ENCODE measurements at regions not wholly inside any gene's neighbourhood (a gene's known extent, or its start where the extent isn't known, plus 50 kb on each side); places are given as distances from the start of the nearest gene placed in this dataset.

- ATAC-seq (ENCODE audit: low read depth) = no peak
Measured at GRCh38 chr5:82792096-82792495, 285.1 kb downstream of the TMEM167A start.

GRCh38 chr5:82789095-82789494, 288.1 kb downstream of the TMEM167A start:
- Histone ChIP-seq H3K36me3 (ENCODE audit: low read depth) (no peaks in the 10 kb centered on the region), H3K4me1 (ENCODE audit: insufficient read depth, poor library complexity, severe bottlenecking) (no peaks in the 10 kb centered on the region), H3K9me3 (ENCODE audit: severe bottlenecking) (no peaks in the 10 kb centered on the region), H3K27me3 (ENCODE audit: insufficient read depth, poor library complexity, severe bottlenecking) (no peaks in the 10 kb centered on the region), H3K27ac (ENCODE audit: poor library complexity, severe bottlenecking) (no peak overlapping the region), H3K4me3 (ENCODE audit: severe bottlenecking) (no peak overlapping the region)
- no peak for DNase-seq (ENCODE audit: low spot score)
- no peak for TF ChIP-seq CTCF (IDR thresholded peaks at IDR 0.05; ENCODE audit: poor library complexity, severe bottlenecking)
- no peak for ATAC-seq (ENCODE audit: low read depth)

More at GRCh38 chr5:82792096-82792495, 285.1 kb downstream of the TMEM167A start:
- Histone ChIP-seq H3K27me3 (ENCODE audit: insufficient read depth, poor library complexity, severe bottlenecking) (peaks cover under 1% of the 10 kb centered on the region), H3K4me3 (ENCODE audit: severe bottlenecking) (no peak overlapping the region), H3K36me3 (ENCODE audit: low read depth) (no peaks in the 10 kb centered on the region), H3K27ac (ENCODE audit: poor library complexity, severe bottlenecking) (no peak overlapping the region), H3K9me3 (ENCODE audit: severe bottlenecking) (no peaks in the 10 kb centered on the region), H3K4me1 (ENCODE audit: insufficient read depth, poor library complexity, severe bottlenecking) (no peaks in the 10 kb centered on the region)
- TF ChIP-seq CTCF (IDR thresholded peaks at IDR 0.05; ENCODE audit: poor library complexity, severe bottlenecking) = no peak
- no peak for DNase-seq (ENCODE audit: low spot score)

- no peak overlapping the region for H3K4me3 ChIP-seq (ENCODE audit: severe bottlenecking)
- no peaks in the 10 kb centered on the region for H3K4me1 ChIP-seq (ENCODE audit: insufficient read depth, poor library complexity, severe bottlenecking)
- H3K36me3 ChIP-seq (ENCODE audit: low read depth) = no peaks in the 10 kb centered on the region
- no peak for TF ChIP-seq CTCF (IDR thresholded peaks at IDR 0.05; ENCODE audit: poor library complexity, severe bottlenecking)
- H3K27ac ChIP-seq (ENCODE audit: poor library complexity, severe bottlenecking) = no peak overlapping the region
- DNase-seq (ENCODE audit: low spot score) (no peak), ATAC-seq (ENCODE audit: low read depth) (no peak)
- H3K27me3 ChIP-seq (ENCODE audit: insufficient read depth, poor library complexity, severe bottlenecking) = no peaks in the 10 kb centered on the region
- no peaks in the 10 kb centered on the region for H3K9me3 ChIP-seq (ENCODE audit: severe bottlenecking)
Measured at GRCh38 chr5:82786748-82787147, 290.4 kb downstream of the TMEM167A start.

GRCh38 chr5:82785882-82786509, 291.2 kb downstream of the TMEM167A start:
- no peak for ATAC-seq (ENCODE audit: low read depth)
- TF ChIP-seq CTCF (IDR thresholded peaks at IDR 0.05; ENCODE audit: poor library complexity, severe bottlenecking) = no peak
- no peak overlapping the region for H3K4me3 ChIP-seq (ENCODE audit: severe bottlenecking)

GRCh38 chr5:82785456-82785855, 291.7 kb downstream of the TMEM167A start:
- Histone ChIP-seq H3K4me1 (ENCODE audit: insufficient read depth, poor library complexity, severe bottlenecking) (no peaks in the 10 kb centered on the region), H3K27me3 (ENCODE audit: insufficient read depth, poor library complexity, severe bottlenecking) (no peaks in the 10 kb centered on the region), H3K36me3 (ENCODE audit: low read depth) (no peaks in the 10 kb centered on the region), H3K27ac (ENCODE audit: poor library complexity, severe bottlenecking) (no peak overlapping the region), H3K9me3 (ENCODE audit: severe bottlenecking) (no peaks in the 10 kb centered on the region), H3K4me3 (ENCODE audit: severe bottlenecking) (no peak overlapping the region)
- no peak for TF ChIP-seq CTCF (IDR thresholded peaks at IDR 0.05; ENCODE audit: poor library complexity, severe bottlenecking)
- no peak for ATAC-seq (ENCODE audit: low read depth)
- no peak for DNase-seq (ENCODE audit: low spot score)

More at GRCh38 chr5:82785882-82786509, 291.2 kb downstream of the TMEM167A start:
- Histone ChIP-seq H3K27me3 (ENCODE audit: insufficient read depth, poor library complexity, severe bottlenecking) (no peaks in the 10 kb centered on the region), H3K27ac (ENCODE audit: poor library complexity, severe bottlenecking) (no peak overlapping the region), H3K4me1 (ENCODE audit: insufficient read depth, poor library complexity, severe bottlenecking) (no peaks in the 10 kb centered on the region), H3K9me3 (ENCODE audit: severe bottlenecking) (no peaks in the 10 kb centered on the region), H3K36me3 (ENCODE audit: low read depth) (no peaks in the 10 kb centered on the region)
- DNase-seq (ENCODE audit: low spot score) = no peak

Data from RWPE2 (cell line).